Islet of Langerhans (tissue), 1 donor: ENCODE measurements at regions not wholly inside any gene's neighbourhood (a gene's known extent, or its start where the extent isn't known, plus 50 kb on each side); places are given as distances from the start of the nearest gene placed in this dataset.
"Not testable (repeated sequence)": the region's sequence is repeated elsewhere in the genome, so short reads cannot be mapped to it uniquely, and the experiment has no call there.

ENCODE experiments used
- FAIRE-seq: peaks from one replicate; lab custom pipeline; 2011; peaks lifted over from hg19 to GRCh38; lab: Jason Lieb, UNC

DNA sequence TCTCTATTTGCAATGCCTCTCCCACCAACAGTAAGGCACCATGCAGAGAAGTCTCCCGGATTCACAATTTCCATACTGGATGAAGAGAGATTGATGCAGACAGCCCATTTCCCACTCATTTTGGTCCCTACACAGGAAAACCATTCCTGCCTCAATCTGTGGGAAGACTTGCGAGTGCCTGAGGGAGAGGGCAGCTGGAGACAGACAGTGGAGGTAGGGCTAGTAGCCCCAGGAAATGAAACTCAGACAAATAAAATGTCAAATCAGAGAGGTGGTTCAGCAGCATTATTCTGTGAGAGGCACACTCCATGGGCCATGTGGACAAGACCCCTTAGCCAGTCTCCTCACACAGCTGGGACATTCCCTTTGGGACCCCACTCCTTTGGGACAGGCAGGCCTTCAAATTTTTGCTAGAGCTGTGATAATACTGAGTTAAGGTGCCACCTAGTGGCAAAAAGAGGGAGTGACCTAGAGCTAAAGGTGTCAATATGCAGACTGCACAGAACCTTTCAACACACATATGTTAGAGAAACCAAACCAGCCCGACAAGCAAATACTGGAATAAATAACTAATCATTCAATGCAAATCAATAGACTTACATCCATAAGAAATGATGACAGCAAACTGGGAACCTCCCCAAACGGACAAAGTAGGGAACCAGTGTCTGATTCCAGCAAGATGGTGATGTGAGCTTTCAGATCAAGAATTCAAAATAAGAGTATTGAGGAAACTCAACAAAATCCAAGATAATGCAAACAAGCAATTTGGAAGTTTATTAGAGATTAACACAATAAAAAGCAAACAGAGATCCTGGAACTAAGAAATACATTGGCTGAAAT is 1865.3 kb upstream of the AGA start:
- no peak for FAIRE-seq

DNA sequence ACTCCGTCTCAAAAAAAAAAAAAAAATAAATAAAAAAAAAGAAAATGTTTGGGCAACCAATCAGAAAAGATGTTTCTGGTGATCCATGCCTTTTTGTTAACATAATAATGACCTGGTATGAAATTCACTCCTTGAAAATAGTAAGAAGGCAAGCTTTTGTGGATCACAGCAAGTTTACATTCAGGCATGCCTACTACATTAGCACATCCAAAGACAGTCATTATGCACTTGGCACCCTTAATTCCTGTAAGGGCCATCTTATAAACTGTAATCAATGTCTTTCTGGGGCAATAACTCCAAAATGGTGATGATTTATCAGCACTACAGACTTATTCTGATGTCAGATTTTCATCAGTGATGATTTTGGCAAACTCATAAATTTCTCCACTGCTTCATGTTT is 1871.6 kb upstream of the AGA start:
- FAIRE-seq: no peak

DNA sequence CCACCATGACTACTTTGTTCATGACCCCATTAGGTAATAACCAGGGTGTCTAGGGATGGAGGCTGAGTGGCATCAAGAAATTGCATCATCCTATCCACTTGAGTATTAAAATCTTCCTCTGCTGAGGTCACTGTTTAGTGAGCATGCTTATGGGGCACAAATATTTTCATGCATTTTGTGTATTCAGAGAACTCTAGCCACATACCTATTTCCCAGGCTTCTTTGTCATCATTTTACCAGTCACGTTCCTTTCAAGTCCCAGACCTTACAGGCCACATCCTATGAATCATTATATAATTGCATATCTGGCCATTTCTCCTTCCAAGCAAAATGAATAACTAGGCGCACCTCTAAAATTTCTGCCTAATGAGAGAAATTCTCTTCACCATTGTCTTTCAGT is 1882.9 kb upstream of the AGA start:
- FAIRE-seq: no peak

DNA sequence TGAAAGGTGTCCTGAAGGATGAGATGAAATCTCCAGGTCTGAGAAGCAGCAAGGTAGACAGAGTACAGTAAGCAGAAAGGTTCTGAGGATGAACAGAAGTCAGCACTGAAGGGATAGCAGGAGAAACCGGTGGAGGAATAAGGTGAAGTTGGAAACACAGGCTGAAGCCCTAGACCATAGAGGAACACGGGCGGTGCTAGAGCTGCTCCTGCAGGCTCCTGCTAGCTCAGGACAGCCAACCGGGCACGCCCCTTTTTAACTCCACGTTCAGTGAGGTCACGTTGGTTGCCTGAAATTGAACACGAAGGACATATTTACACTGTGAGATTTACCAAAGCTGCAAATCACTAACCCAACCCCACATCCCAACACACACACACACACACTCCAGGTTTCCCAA is 1886.4 kb upstream of the AGA start:
- no peak for FAIRE-seq

DNA sequence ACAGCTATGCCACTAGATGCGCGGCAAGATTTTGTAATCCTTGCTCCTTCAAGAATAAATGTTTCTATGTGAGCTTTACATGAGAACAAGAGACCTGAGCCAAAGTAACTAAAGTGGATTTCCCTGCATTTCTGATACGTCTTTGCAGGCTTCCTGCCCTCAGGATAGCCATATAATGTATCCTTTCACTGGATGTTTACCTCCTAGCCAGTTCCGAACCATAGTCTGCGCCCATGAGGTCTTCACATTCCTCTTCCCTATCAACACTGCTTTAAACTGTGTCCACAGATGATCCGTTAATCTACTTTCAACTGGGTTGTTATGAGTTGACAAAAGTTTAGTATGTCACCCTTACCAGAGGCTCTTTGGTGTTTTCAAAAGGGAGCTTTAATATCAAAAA is 1889.1 kb upstream of the AGA start:
- no peak for FAIRE-seq

DNA sequence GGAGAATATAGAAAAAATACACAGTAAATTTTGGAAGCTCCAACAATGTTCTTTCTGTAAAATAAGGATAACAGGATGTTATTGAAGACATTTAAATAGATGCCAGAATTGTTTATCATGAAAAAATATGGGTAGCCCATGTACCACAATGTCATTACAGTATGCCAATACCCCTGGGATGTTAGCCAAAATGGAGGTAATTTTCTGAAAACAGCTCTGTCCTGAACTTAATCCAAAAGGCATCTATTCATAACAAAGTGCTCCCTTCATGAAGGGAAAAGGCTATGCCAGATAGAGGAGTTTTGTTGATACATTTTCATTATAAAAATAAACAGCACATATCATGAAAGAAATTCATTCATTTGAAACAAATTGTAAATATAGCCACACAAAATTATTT is 1902.6 kb upstream of the AGA start:
- FAIRE-seq: no peak

DNA sequence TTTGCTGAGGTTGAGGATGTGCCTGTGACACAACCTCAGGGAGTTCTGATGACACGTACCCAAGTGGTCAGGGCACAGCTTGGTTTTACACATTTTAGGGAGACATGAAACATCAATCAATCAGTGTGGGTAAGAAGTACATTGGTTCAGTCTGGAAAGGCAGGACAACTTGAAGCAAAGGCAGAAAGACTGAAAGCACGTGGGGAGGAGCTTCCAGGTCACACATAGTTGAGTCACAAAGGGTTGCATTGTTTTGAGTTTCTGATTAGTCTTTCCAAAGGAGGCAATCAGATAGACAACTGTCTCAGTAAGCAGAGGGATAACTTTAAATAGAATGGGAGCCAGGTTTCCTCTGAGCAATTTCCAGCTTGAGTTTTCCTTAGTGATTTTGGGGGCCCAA is 1910.0 kb upstream of the AGA start:
- FAIRE-seq: no peak

DNA sequence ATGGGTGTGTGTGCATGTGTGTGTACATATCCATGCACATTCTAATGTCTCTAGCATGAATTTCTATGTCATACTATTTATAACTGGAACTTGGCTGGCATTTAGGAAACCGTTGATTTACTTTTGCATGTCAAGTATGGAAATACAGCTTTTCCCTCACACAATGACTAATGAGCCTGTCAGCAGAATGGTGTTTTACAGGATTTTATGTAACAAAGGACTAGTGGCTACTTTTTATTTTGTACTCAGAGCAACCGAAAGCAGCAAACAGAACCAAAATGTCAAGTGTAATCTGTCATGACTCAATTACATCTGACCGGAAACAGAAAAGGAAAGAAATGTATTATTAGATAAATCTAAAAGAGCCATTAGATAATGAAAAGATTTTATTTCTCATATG is 1911.5 kb upstream of the AGA start:
- no peak for FAIRE-seq

DNA sequence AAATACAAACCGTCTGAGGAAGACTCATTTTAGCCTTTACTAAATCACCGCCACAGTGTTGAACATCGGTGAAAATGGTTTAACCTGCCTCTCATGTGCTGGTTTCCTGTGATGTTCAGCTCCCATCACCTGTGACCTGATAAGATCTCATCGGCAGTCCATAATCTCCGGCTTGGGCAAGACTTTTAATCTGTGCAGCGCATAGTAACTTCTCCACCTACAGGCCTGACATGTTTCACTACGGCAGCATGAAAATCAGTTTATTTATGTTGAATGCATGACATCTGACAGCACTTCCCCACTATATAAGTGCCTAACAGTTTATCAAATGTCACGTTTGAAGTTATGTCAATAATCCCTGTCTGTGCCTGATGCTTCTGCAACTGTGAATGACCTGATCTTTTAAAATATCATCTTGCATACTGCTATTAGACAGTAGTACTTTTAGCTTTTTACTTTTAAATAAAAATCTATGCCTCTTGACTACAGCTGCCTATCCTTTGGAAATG is 1919.8 kb upstream of the AGA start:
- FAIRE-seq: no peak

DNA sequence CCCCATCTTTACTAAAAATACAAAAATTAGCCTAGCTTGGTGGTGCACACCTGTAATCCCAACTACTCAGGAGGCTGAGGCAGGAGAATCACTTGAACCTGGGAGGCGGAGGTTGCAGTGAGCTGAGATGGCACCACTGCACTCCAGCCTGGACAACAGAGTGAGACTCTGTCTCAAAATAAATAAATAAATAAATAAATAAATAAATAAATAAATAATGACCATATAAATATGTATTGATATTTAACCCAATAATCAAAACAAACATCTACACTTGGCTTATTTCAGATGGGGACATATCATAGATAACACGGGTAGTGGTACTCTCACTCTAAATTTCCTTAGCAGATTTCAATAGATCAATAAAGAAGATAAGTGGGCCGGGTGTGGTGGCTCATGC is 1923.7 kb upstream of the AGA start:
- not testable (repeated sequence) for FAIRE-seq

DNA sequence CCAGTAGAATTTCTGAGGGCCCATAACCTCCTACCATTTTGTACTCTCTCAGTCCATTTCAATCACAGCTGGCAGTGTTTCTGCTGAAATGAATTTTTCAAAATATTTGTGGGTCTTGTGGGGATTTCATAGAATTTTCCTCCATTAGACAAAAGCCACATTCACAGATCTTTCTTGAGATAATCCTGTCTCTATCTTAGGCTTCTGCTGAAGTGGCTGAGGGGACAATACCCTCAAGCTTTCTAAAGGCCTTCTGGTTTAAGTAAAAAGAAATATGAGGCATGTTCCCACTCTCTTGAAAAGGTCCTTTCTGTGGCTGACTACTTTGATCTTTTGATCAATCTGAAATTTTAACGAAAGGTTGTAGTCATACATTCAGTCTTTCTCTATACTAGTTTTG is 1930.0 kb upstream of the AGA start:
- no peak for FAIRE-seq

DNA sequence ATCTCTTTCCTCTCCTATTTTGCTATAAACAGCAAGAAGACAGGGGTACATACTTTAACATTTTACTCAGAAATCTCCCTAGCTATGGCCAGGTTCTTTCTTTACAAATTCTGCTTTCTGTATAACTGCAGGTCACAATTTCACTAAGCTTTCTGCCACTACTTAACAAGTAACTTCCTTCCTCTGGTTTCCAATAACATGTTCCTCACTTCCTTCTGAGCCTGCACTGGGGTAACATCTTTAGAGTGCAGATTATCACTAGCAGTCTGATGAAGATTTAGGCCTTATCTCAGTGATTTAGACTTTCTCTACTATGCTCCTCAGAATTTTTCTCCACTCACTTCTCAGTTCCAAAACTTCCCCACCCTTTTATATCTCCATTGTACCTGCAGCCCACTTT is 1930.5 kb upstream of the AGA start:
- FAIRE-seq: no peak

DNA sequence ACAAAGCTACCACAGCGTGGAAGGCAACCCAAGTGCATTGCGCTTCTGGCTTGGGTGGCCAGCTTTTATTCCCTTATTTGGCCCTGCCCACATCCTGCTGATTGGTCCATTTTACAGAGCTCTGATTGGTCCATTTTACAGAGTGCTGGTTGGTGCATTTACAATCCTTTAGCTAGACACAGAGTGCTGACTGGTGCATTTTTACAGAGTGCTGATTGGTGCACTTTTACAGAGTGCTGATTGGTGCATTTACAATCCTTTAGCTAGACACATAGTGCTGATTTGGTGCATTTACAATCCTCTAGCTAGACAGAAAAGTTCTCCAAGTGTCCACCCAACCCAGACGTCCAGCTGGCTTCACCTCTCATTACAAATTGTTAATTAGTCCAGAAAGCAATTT is 1936.6 kb upstream of the AGA start:
- not testable (repeated sequence) for FAIRE-seq

DNA sequence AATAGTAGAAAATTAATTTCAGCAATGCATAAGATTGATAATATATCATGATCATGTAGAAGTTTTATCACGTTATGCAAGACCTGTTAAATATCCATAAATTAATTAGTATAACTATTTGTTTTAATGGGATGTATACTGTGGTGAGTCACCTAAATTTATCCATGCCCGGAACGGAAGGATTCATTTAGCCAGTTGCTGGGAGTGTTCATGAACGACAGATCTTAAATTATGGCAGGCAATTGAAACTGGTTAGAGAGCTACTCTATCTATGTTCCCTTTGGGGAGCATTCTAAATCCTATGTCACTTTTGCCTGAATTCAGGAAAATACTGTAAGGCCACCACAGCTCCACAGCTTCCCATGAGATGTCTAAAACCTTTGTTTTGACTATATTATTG is 1950.5 kb upstream of the AGA start:
- no peak for FAIRE-seq

DNA sequence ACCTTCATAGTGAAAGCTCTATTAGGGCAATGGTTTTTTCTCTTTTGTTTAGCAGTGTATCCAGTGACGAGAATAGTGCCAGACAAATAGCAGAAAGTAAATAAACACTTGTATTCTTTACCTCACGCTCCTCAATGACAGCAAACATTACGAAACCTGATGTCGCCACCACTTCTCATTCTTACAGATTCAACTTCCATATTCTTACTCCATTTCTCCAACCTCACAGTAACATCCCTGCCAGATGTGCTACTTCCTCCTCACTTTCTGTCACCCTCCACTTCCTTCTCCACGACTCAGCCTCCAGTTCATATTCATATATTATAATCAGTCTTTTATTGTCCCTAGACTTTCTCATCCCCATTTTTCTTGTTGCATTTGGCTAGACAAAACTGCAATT is 1956.2 kb upstream of the AGA start:
- no peak for FAIRE-seq

DNA sequence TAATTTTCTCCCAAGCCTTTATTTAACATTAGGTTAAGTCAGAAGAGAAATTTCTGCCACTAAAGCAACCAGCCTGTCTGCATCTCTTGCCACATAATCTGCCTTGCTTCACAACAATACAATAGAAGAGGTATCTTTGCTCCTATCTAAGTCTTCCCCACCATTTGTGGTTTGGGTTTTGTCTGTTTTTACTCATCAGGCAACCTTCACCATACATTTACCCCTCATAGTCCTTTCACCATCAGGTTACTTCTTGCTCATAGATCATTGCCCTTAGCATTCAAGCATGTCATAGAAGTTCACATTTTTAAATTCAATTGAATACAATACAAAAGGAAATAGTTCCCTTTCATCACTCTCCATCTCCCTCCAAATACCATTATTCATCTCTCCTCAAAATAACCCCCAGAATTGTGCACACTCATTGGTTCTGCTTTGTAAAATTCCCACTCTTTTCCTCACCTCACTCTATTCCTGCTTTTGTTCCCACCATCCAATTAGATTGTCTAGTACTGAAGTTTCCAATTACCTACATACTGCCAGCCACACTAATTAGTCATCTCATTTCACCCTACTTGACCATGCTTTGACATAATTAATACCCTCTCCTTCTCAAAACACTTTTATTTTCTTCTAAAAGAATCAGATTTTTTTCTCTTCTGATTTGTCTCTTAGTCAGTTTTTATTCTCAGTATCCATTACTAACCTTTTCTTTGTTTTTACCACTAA is 1957.0 kb upstream of the AGA start:
- FAIRE-seq: no peak

DNA sequence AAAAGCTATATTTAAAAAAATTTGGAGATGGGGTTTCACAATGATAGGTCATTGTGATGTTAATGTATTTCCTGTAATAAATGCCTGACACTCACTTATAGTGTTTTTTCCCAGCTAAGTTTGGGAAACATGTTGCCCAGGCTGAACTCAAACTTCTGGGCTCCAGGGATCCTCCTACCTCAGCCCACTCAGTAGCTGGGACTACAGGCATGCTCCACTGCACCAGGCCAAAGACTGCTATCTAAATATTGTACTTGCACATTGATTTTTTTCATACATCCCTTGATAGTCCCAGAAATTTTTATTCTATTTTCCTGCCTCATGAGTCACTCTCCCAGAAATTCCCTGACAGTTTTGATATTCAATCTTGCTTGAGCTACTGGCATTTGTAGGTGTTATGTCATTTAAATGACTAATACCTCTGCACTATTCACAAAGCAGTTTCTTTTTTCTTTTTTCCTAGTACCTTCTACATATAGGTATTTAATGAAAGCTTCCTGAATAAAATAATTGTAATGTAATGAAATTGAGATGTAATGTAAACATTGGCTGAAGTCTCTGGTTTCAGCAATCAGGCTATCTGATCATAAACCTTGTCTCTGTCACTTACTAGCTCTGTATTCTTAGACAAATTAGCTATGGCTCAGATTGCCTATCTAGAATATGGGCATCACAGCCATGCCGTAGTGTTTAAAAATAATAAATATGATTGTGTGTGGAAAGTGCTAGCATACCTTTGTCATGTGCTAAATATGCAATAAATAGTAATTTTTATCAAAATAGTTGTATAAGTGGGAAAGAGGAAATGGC is 1973.0 kb upstream of the AGA start:
- no peak for FAIRE-seq

DNA sequence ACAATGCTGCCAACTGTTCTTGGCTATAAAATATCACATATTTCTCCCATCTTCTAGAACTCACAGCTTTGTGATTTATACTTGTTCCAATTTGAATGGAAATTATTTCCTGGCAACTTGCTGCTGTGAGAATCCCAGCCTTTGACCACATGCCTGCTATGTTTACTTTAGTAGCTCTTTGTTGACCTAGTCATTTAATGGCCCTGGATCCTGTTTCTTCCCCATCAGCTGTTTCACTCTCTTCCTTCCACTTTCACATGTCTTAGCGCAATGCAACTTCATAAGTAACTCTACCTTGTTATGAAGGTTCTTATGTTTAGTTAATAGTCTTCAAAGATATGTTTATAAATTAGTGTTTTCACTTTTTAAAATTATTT is 1973.6 kb upstream of the AGA start:
- FAIRE-seq: peak; percentile 95

DNA sequence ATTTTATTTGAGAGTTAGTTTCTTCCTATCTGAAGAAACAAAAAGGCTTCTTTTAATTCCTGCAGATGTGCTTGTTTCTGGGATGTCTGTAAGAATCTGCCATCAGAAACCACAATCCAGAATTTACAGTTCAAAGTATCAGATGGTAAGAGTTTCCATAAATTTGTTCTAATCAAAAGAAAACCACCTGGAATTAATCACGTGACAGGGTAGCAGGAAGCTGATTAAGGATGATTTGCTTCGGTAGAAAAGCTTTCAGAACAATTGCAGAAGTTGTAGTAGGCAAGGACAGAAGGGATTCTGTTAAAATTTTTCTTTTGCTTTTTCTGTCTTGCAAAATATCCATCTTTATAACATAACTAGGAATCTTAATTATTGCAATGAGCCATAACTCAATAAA is 1975.1 kb upstream of the AGA start:
- no peak for FAIRE-seq

DNA sequence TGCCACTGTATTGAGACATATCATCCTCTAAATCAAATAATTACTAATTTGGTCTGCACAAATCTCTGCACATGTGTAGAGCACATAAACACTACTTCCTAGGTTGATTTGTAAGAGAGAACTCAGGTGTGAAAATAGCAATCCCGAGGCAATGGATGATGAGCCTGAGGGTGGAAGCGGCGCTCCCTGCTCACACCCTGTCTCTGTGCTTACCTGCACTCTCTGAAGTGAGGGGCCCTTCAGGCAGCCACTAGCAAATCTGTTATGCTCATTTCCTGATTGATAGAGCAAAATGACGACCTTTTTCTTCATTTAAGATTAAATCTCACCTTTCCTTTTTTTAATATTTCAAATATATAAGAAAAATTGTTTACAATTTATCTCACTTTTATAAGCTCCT is 1995.7 kb upstream of the AGA start:
- no peak for FAIRE-seq

DNA sequence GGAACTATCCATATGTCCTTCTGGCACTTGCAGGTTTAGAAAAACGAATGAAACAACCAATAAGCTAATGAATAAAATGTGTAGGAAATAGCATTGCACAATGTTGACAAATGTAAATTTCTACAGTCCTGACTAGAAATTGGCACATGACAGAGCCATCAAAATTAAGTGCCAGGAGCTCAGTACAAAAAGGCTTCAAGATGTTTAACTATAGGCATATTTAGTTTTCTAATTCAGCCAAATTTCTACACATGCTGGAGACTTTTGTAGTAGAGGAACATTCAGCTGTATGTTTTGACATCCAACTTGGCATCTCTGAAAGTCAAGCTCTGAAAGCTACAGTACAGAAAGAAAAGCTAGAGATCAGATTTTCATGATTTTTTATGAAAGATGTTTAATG is 1999.4 kb upstream of the AGA start:
- no peak for FAIRE-seq

DNA sequence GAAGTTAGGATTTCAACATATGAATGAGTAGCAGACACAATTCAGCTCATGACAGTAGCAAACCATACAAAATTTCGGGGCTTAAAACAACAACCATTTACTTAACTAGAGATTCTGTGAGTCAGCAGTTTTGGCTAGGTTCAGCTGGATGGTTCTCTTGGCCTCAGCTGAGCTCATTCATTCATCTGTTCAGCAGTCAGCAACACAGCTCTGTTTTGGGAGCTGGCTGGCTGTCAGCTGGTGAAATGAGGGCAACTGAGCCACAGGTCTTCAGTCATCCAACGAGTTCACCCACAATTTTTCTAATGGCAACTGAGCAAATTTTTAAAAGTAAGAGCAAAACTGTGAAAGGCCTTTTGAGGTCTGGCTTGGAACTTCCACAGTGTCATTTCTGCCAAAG is 2005.1 kb upstream of the AGA start:
- FAIRE-seq: no peak
